Uterus (tissue), 3 donors: ENCODE measurements at regions not wholly inside any gene's neighbourhood (a gene's known extent, or its start where the extent isn't known, plus 50 kb on each side); places are given as distances from the start of the nearest gene placed in this dataset.

Source experiments
- DNase-seq, 2 donors: peaks; one replicate each; pipeline ENCODE4 v3.0.0-alpha.2; 2019 to 2020
- H3K27ac ChIP-seq, 2 donors: fragments of 200-600 bp; sonication (generic); 1 replicate in 1 of 2; 2 replicates in 1 of 2; pipeline ENCODE4 v1.5.1; 2016 to 2018
- H3K27me3 ChIP-seq, 2 donors: fragments of 200-600 bp; sonication (generic); one replicate each; pipeline ENCODE4 v1.5.1; 2018 to 2019; ENCODE audit warnings: control low read depth in 1 of 2
- H3K36me3 ChIP-seq, 2 donors: fragments of 200-600 bp; sonication (generic); one replicate each; pipeline ENCODE4 v1.5.1; 2019; ENCODE audit warnings: control low read depth in 1 of 2
- H3K4me1 ChIP-seq, 2 donors: fragments of 200-600 bp; sonication (generic); one replicate each; pipeline ENCODE4 v1.5.1; 2018 to 2019; ENCODE audit warnings: control low read depth in 1 of 2
- H3K4me3 ChIP-seq, 2 donors: fragments of 200-600 bp; sonication (generic); 1 replicate in 1 of 2; 2 replicates in 1 of 2; pipeline ENCODE4 v1.5.1; 2018 to 2019; ENCODE audit warnings: mild to moderate bottlenecking in 1 of 2
- H3K9me3 ChIP-seq, 2 donors: fragments of 200-600 bp; sonication (generic); one replicate each; pipeline ENCODE4 v1.5.1; 2019; ENCODE audit warnings: control low read depth in 1 of 2
- CTCF ChIP-seq, 4 experiments: fragments of 200-600 bp in 2 of 4; fragments of 450-650 bp in 2 of 4; sonication (generic) in 2 of 4; IDR thresholded peaks; one replicate each; pipeline ENCODE4 v1.5.1; 2016 to 2019; ENCODE audit warnings: antibody characterized with exemption in 4 of 4, mild to moderate bottlenecking in 2 of 4, moderate library complexity in 1 of 4
- POLR2A ChIP-seq, 2 donors: fragments of 450-650 bp; IDR thresholded peaks; one replicate each; pipeline ENCODE4 v1.6.1; 2016; ENCODE audit warnings: antibody characterized with exemption in 2 of 2, mild to moderate bottlenecking in 1 of 2, moderate library complexity in 1 of 2
- intact Hi-C: fragments of 100-400 bp; cut with DNase I; formaldehyde crosslinking; loops from one replicate; pipeline ENCODE4 v1.15.1; 2023; ENCODE audit warnings: low total_unique reads
- donor health status: DM: yes; HTN: yes; CAD: no.

DNA sequence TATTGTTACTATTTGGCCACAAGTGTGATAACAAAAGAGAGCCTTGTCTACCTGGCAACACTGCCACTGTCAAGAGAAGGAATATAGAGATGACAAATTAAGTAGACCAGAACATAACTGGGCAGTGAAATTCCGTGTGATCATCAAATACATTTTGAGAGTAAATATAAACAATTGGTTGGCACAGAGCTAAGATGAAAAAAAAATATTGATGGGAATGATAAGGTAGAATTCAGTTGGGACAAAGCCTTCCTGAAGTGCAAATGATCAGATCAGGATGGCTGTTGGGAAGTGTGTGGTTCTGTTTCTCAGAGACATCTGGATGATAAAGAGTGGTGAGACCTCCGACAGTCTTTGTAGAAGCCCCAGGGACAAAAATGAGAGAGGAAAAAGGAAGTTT is 205.5 kb upstream of the CAMK1G start:
- H3K27me3 ChIP-seq, result no peaks in the 10 kb centered on the region
- H3K36me3 ChIP-seq, result no peaks in the 10 kb centered on the region
- H3K27ac ChIP-seq, result no peak overlapping the region
- intact Hi-C loops, result no loop called here
- no peaks in the 10 kb centered on the region for H3K4me1 ChIP-seq
- DNase-seq, result no peak
- no peak overlapping the region for H3K4me3 ChIP-seq
- TF ChIP-seq CTCF (IDR thresholded peaks at IDR 0.05), result no peak
- no peaks in the 10 kb centered on the region for H3K9me3 ChIP-seq

DNA sequence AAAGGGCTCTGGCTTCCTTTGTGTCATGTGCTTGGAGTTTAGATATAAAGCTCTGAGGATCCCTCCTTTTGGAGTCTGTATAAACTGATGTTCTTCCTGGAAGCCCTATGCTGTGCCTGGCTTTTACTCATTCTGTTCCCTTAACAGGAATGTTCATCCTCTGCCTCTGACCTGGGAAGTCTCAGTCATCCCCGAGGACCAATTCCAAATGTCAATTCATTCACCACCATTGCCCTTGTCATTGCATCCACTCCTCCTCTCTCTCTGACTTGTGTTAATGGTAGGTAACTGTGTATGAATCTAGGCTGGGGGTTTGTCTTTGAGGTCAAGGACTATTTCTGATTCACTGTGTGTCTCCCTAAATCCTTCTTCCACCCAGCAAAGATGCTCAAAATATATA is 204.2 kb upstream of the CAMK1G start:
- H3K4me1 ChIP-seq, result no peaks in the 10 kb centered on the region
- intact Hi-C loops, result no loop called here
- no peak for DNase-seq
- no peak overlapping the region for H3K27ac ChIP-seq
- H3K4me3 ChIP-seq, result no peak overlapping the region
- H3K9me3 ChIP-seq, result no peaks in the 10 kb centered on the region
- H3K27me3 ChIP-seq, result no peaks in the 10 kb centered on the region
- H3K36me3 ChIP-seq, result no peaks in the 10 kb centered on the region
- TF ChIP-seq POLR2A (IDR thresholded peaks at IDR 0.05), result no peak
- TF ChIP-seq CTCF (IDR thresholded peaks at IDR 0.05), result no peak

GRCh38 chr1:209380420-209380819 is 203.1 kb upstream of the CAMK1G start:
- H3K4me3 ChIP-seq, result no peak overlapping the region
- H3K27ac ChIP-seq, result no peak overlapping the region
- no peak for TF ChIP-seq POLR2A (IDR thresholded peaks at IDR 0.05)
- no peak for TF ChIP-seq CTCF (IDR thresholded peaks at IDR 0.05)
- H3K4me1 ChIP-seq, result no peaks in the 10 kb centered on the region
- DNase-seq, result no peak
- H3K27me3 ChIP-seq, result no peaks in the 10 kb centered on the region
- H3K9me3 ChIP-seq, result no peaks in the 10 kb centered on the region
- intact Hi-C loops, result no loop called here
- no peaks in the 10 kb centered on the region for H3K36me3 ChIP-seq

- H3K9me3 ChIP-seq, result no peaks in the 10 kb centered on the region
- H3K27me3 ChIP-seq, result no peaks in the 10 kb centered on the region
- no peaks in the 10 kb centered on the region for H3K36me3 ChIP-seq
- H3K4me3 ChIP-seq, result no peak overlapping the region
- no peaks in the 10 kb centered on the region for H3K4me1 ChIP-seq
- no peak overlapping the region for H3K27ac ChIP-seq
- TF ChIP-seq CTCF (IDR thresholded peaks at IDR 0.05), result no peak
- TF ChIP-seq POLR2A (IDR thresholded peaks at IDR 0.05), result no peak
- DNase-seq, result no peak
- intact Hi-C loops, result no loop called here
Observed at GRCh38 chr1:209382231-209383100, 201.0 kb upstream of the CAMK1G start.

GRCh38 chr1:209383422-209383821 is 200.1 kb upstream of the CAMK1G start:
- no peak for DNase-seq
- H3K4me1 ChIP-seq, result no peaks in the 10 kb centered on the region
- intact Hi-C loops, result no loop called here
- H3K9me3 ChIP-seq, result no peaks in the 10 kb centered on the region
- no peak overlapping the region for H3K27ac ChIP-seq
- H3K4me3 ChIP-seq, result no peak overlapping the region
- no peaks in the 10 kb centered on the region for H3K27me3 ChIP-seq
- no peak for TF ChIP-seq CTCF (IDR thresholded peaks at IDR 0.05)
- no peak for TF ChIP-seq POLR2A (IDR thresholded peaks at IDR 0.05)
- H3K36me3 ChIP-seq, result no peaks in the 10 kb centered on the region
